Inferior parietal cortex (tissue), 1 donor: ENCODE measurements at regions not wholly inside any gene's neighbourhood (a gene's known extent, or its start where the extent isn't known, plus 50 kb on each side); places are given as distances from the start of the nearest gene placed in this dataset.

ENCODE experiments used
- DNase-seq: peaks from one replicate; pipeline ENCODE4 v3.0.0-alpha.2; 2016; ENCODE audit errors: extremely low spot score

- DNase-seq: no peak
These were observed 85.0 kb upstream of the TACR1 start for GRCh38 chr2:75284345-75284744.

DNA sequence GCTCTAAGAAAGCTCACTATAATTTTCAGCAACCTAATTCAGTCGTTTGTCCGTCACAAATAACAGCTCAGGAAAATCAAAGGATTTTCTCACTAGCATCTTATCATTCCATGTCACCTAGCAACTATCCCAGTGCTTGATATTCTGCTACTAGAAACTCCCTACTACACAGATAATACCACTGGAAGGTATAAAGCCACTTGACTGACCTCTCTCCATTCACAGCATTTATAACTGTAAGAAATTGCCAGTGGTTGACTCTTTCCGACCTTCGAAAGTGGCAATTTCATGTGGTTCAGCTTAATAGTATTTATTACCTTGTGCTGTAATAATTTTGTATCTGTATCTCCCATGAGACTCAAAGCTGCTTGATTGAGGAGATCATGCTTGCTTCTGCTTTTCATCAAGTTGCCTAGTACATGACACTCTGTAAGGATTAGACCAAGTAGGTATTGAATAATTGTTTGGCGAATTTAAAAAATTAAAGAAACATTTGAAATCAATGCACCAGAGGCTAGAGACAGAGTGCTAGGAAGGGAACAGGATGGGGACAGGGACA, 79.6 kb upstream of the TACR1 start:
- DNase-seq: no peak

DNA sequence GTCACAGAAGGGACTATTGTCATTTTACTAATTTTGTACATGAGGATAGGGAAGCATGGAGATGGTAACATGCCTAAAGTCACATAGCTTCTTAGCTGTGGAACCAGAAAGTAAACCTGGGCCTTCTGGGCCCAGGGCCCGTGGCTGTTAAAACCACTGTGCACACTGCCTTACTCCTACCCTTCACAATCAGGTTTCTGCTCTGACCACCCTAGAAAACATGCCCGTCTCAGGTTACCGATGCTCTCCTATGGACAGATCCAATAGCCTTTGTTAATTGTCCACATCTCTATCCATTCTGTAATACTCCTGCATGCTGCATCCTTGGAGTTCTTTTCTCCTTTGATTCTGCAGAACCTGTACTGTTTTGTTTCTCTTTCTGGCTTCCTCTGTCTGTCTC, 79.0 kb upstream of the TACR1 start:
- no peak for DNase-seq

DNA sequence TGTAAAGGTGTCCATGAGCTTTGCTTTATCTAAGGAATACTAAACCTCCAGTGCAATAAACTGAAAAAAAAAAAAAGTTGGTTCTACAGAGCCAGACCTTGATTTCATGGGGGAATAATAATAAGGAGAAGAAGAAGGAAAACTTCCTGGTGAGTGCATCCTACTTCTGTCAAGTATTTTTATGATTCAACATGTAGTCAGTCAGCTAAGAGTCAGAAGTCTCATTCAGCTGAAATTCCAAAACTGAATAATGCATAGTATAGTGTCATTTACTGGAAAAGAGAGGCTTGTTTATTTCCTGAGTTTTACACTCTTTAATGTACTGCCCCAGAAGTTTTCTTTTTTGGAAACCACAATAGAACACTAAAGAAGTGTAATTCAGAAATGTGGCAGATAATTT, 77.8 kb upstream of the TACR1 start:
- DNase-seq: no peak

GRCh38 chr2:75276093-75277029, 77.0 kb upstream of the TACR1 start:
- no peak for DNase-seq

GRCh38 chr2:75274936-75275335, 75.6 kb upstream of the TACR1 start:
- no peak for DNase-seq

GRCh38 chr2:75268112-75268511, 68.8 kb upstream of the TACR1 start:
- DNase-seq: no peak

DNA sequence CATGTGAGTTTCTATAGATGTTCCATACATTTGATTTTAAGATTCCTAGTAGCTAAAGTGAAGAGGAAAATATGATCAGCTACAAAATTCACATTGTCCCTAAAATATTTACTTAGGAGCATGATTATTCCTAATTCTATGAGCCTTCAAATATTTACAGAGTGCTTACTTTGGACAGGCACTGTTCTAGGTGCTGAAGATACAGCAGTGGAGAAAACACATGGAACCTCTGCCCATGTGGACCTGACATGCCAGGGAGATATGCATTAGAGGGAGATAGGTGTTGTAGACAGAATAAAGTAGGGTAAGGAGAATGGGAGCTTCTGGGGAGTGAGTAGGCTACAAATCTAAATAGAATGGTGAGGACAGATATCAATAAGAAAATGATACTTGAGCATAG, 62.6 kb upstream of the TACR1 start:
- DNase-seq: no peak

DNA sequence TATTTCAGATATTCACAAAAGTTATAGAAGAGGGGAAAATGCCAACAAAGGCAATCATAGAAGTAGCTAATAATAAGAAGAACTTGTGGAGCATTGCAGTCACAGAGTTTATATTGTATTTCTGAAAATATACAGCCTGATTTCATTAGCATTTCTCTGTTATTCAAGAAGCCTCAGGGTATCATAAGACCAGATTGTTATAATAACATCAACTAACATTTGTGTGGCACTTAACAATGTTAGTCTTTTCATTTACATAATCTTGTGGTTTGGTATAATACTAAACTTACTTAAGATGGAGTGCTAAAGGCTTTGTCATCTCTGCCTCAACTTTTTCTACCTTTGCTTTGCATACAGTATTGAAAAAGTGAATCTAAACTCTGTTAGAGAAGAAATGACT, 61.6 kb upstream of the TACR1 start:
- DNase-seq: no peak

DNA sequence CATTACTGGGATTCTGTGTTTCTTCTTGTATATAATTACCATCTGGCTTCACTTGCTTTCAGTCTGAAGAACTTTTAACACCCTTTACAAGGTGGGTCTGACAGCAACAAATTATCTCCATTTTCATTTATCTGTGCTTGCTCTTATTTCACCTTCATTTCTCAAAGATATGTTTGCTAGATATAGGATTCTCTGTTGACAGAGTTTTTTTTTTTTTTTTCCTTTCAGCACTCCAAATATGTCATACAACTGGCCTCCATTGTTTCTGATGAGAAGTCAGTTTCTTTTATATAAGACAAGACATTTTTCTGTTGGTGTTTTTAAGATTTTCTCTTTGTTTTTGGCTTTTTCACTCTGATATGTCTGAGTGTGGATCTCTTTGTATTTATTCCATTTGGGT, 59.3 kb upstream of the TACR1 start:
- DNase-seq: no peak

DNA sequence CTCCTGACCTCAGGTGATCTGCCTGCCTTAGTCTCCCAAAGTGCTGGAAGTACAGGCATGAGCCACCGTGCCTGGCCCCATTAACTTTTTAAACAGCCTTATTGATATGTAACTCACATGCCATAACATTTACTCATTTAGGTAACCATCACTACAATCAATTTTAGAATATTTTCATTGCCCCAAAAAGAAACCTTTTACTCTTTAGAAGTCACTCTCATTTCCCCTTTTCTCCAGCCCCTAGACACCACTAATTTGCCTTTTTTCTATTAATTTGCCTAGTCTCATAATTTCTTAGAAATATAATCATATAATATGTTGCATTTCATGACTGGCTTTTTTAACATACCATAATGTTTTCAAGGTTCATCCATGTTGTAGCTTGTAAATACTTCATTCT, 57.2 kb upstream of the TACR1 start:
- no peak for DNase-seq

GRCh38 chr2:75253526-75253925, 54.2 kb upstream of the TACR1 start:
- DNase-seq: no peak

DNA sequence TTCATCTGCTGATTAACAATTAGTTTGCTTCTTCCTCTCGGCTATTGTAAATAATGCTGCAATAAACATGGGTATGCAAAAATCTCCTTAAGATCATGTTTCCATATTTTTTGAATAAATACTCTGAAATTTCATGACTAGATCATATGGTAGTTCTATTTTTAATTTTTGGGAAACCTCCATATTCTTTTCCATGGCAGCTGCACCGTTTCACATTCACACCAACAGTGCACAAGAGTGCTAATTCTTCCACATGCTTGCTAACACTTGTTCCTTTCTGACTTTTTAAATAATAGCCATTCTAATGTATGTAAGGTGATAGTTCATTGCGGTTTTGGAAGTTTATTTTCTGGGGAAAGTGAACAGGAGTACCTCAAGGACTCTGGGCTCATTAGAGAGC, 52.6 kb upstream of the TACR1 start:
- DNase-seq: no peak
